Cardiac muscle cell (in vitro differentiated cells and primary cell): ENCODE measurements at regions not wholly inside any gene's neighbourhood (a gene's known extent, or its start where the extent isn't known, plus 50 kb on each side); places are given as distances from the start of the nearest gene placed in this dataset.

Source experiments
- DNase-seq, 2 donors: peaks; one replicate each; pipeline versions ENCODE4 v3.0.0 to v3.0.0-alpha.2; 2010 to 2017; ENCODE audit warnings: low read depth in 1 of 2, low spot score in 1 of 2
- H3K27ac ChIP-seq: fragments of 200-600 bp; sonication (generic); 2 replicates; pipeline ENCODE4 v1.5.1; 2016
- H3K27me3 ChIP-seq: fragments of 200-600 bp; sonication (generic); 2 replicates; pipeline ENCODE4 v1.6.0; 2016; ENCODE audit warnings: control low read depth
- H3K36me3 ChIP-seq: fragments of 200-600 bp; sonication (generic); 2 replicates; pipeline ENCODE4 v1.5.1; 2016; ENCODE audit warnings: control low read depth
- H3K4me1 ChIP-seq: fragments of 200-600 bp; sonication (generic); 2 replicates; pipeline ENCODE4 v1.8.1; 2017; ENCODE audit warnings: low read depth, mild to moderate bottlenecking, mixed run types
- H3K4me3 ChIP-seq: fragments of 200-600 bp; sonication (generic); 2 replicates; pipeline ENCODE4 v1.5.1; 2016; ENCODE audit warnings: mild to moderate bottlenecking
- H3K9me3 ChIP-seq: fragments of 200-600 bp; sonication (generic); 2 replicates; pipeline ENCODE4 v1.5.1; 2017; ENCODE audit warnings: low read depth, mild to moderate bottlenecking, control low read depth
- CTCF ChIP-seq: IDR thresholded peaks from 2 replicates; pipeline ENCODE4 v1.5.1; 2012; ENCODE audit warnings: low read depth, mild to moderate bottlenecking, low read length

- H3K27ac ChIP-seq: no peak overlapping the region
- no peaks in the 10 kb centered on the region for H3K36me3 ChIP-seq
- no peak overlapping the region for H3K4me3 ChIP-seq
- DNase-seq: no peak
- no peaks in the 10 kb centered on the region for H3K9me3 ChIP-seq
- H3K27me3 ChIP-seq: no peaks in the 10 kb centered on the region
- H3K4me1 ChIP-seq: peaks cover 12% of the 10 kb centered on the region
- no peak for TF ChIP-seq CTCF
Measured at GRCh38 chr9:18240213-18240612, 233.7 kb upstream of the ADAMTSL1 start.

GRCh38 chr9:18245911-18246310 is 228.0 kb upstream of the ADAMTSL1 start:
- no peaks in the 10 kb centered on the region for H3K27me3 ChIP-seq
- DNase-seq: no peak
- H3K4me1 ChIP-seq: peaks cover under 1% of the 10 kb centered on the region
- H3K36me3 ChIP-seq: no peaks in the 10 kb centered on the region
- TF ChIP-seq CTCF: peak; percentile 38
- H3K27ac ChIP-seq: no peak overlapping the region
- H3K9me3 ChIP-seq: no peaks in the 10 kb centered on the region
- no peak overlapping the region for H3K4me3 ChIP-seq

GRCh38 chr9:18250053-18250452 is 223.9 kb upstream of the ADAMTSL1 start:
- Histone ChIP-seq H3K27me3 (no peaks in the 10 kb centered on the region), H3K36me3 (no peaks in the 10 kb centered on the region), H3K4me3 (no peak overlapping the region), H3K9me3 (no peaks in the 10 kb centered on the region), H3K27ac (no peak overlapping the region), H3K4me1 (no peaks in the 10 kb centered on the region)
- no peak for TF ChIP-seq CTCF
- DNase-seq: no peak

- DNase-seq: no peak
- H3K36me3 ChIP-seq: no peaks in the 10 kb centered on the region
- H3K4me3 ChIP-seq: no peak overlapping the region
- H3K4me1 ChIP-seq: no peaks in the 10 kb centered on the region
- no peaks in the 10 kb centered on the region for H3K9me3 ChIP-seq
- H3K27me3 ChIP-seq: no peaks in the 10 kb centered on the region
- no peak for TF ChIP-seq CTCF
- H3K27ac ChIP-seq: no peak overlapping the region
Measured at GRCh38 chr9:18253950-18254349, 220.0 kb upstream of the ADAMTSL1 start.

- Histone ChIP-seq H3K36me3 (no peaks in the 10 kb centered on the region), H3K4me1 (no peaks in the 10 kb centered on the region), H3K9me3 (no peaks in the 10 kb centered on the region), H3K4me3 (no peak overlapping the region), H3K27ac (no peak overlapping the region), H3K27me3 (no peaks in the 10 kb centered on the region)
- DNase-seq: peak; percentile 90 to 92
- TF ChIP-seq CTCF: peak; percentile 87
Measured at GRCh38 chr9:18255158-18255629, 218.8 kb upstream of the ADAMTSL1 start.

- Histone ChIP-seq H3K27ac (no peak overlapping the region), H3K4me3 (no peak overlapping the region), H3K36me3 (no peaks in the 10 kb centered on the region), H3K4me1 (no peaks in the 10 kb centered on the region), H3K9me3 (no peaks in the 10 kb centered on the region), H3K27me3 (no peaks in the 10 kb centered on the region)
- no peak for TF ChIP-seq CTCF
- no peak for DNase-seq
Measured at GRCh38 chr9:18255747-18256146, 218.2 kb upstream of the ADAMTSL1 start.
